WTC11 (cell line): ENCODE measurements at regions not wholly inside any gene's neighbourhood (a gene's known extent, or its start where the extent isn't known, plus 50 kb on each side); places are given as distances from the start of the nearest gene placed in this dataset.

Experiments used
- ATAC-seq: fragments of 200-7000 bp; cut with Tn5 transposase; 2 replicates; pipeline ENCODE4 v1.10.0; 2021; ENCODE audit warnings: mild to moderate bottlenecking, moderate library complexity
- CTCF ChIA-PET: fragments of 300-600 bp; sonication (Branson Sonifier 250); formaldehyde crosslinking; loops from one replicate; lab custom pipeline; 2021; ENCODE audit warnings: antibody characterized with exemption; lab: Charles Lee
- POLR2A ChIA-PET: fragments of 350-600 bp; sonication (Branson Sonifier 250); formaldehyde crosslinking; loops from one replicate; lab custom pipeline; 2021; ENCODE audit warnings: antibody characterized with exemption; lab: Charles Lee
- DNase-seq: peaks from one replicate; pipeline ENCODE4 v3.0.0; 2021; ENCODE audit warnings: low spot score
- H3K27ac Mint-ChIP-seq: 2 replicates; pipeline ENCODE4 v1.8.0; 2021; ENCODE audit warnings: mixed read lengths
- H3K27me3 Mint-ChIP-seq: 2 replicates; pipeline ENCODE4 v1.8.0; 2021; ENCODE audit warnings: low read depth, mild to moderate bottlenecking, moderate library complexity, mixed read lengths
- H3K36me3 Mint-ChIP-seq: 2 replicates; pipeline ENCODE4 v1.8.0; 2021; ENCODE audit warnings: mixed read lengths
- H3K4me1 Mint-ChIP-seq: 2 replicates; pipeline ENCODE4 v1.8.0; 2022; ENCODE audit warnings: mixed read lengths
- H3K4me3 Mint-ChIP-seq: 2 replicates; pipeline ENCODE4 v1.8.0; 2021; ENCODE audit warnings: mild to moderate bottlenecking, moderate library complexity, mixed read lengths
- H3K9me3 Mint-ChIP-seq: 2 replicates; pipeline ENCODE4 v1.8.0; 2021; ENCODE audit warnings: mixed read lengths
- ARID4B ChIP-seq: sonication (generic); formaldehyde crosslinking; IDR thresholded peaks from 2 replicates; pipeline ENCODE4 v1.8.0; 2023; ENCODE audit warnings: missing genetic modification reagents, mild to moderate bottlenecking, borderline replicate concordance
- ATF6 ChIP-seq: sonication (generic); formaldehyde crosslinking; IDR thresholded peaks from 2 replicates; pipeline ENCODE4 v1.8.1; 2023; ENCODE audit warnings: mild to moderate bottlenecking, missing genetic modification reagents
- GTF2I ChIP-seq: fragments of 250-450 bp; sonication (Bioruptor Pico); conservative IDR thresholded peaks from 2 replicates; pipeline ENCODE4 v1.4.0; 2021; ENCODE audit warnings: mild to moderate bottlenecking
- NFATC4 ChIP-seq: fragments of 250-450 bp; sonication (Bioruptor Pico); IDR thresholded peaks from 2 replicates; pipeline ENCODE4 v1.9.0; 2021; ENCODE audit warnings: mild to moderate bottlenecking
- NR2C2 ChIP-seq: sonication (generic); formaldehyde crosslinking; IDR thresholded peaks from 2 replicates; pipeline ENCODE4 v1.8.0; 2022; ENCODE audit warnings: mild to moderate bottlenecking, missing genetic modification reagents
- OVOL2 ChIP-seq: fragments of 250-450 bp; sonication (Bioruptor Pico); IDR thresholded peaks from 2 replicates; pipeline ENCODE4 v1.9.0; 2021; ENCODE audit warnings: mild to moderate bottlenecking, borderline replicate concordance
- TCF7 ChIP-seq: sonication (generic); formaldehyde crosslinking; IDR thresholded peaks from 2 replicates; pipeline ENCODE4 v1.8.0; 2022; ENCODE audit warnings: mild to moderate bottlenecking, low read depth, missing genetic modification reagents, moderate library complexity
- USF2 ChIP-seq: sonication (generic); formaldehyde crosslinking; IDR thresholded peaks from 2 replicates; pipeline ENCODE4 v1.8.1; 2023; ENCODE audit warnings: mild to moderate bottlenecking, missing genetic modification reagents, moderate library complexity
- ZBTB43 ChIP-seq: sonication (generic); formaldehyde crosslinking; IDR thresholded peaks from 2 replicates; pipeline ENCODE4 v1.8.1; 2023; ENCODE audit warnings: mild to moderate bottlenecking, missing genetic modification reagents
- ZNF121 ChIP-seq: sonication (generic); formaldehyde crosslinking; IDR thresholded peaks from 2 replicates; pipeline ENCODE4 v1.8.0; 2023; ENCODE audit warnings: missing genetic modification reagents
- ZNF512 ChIP-seq: sonication (generic); formaldehyde crosslinking; IDR thresholded peaks from 2 replicates; pipeline ENCODE4 v1.8.1; 2022; ENCODE audit warnings: missing genetic modification reagents, borderline replicate concordance

GRCh38 chr6:167680605-167681149 lies 146.0 kb upstream of the AFDN start:
- CTCF ChIA-PET = no interaction called here

More at GRCh38 chr6:167680605-167681149, 146.0 kb upstream of the AFDN start:
- no peak for TF ChIP-seq ATF6 (CRISPR knock-in tag)
- no peak for TF ChIP-seq ZNF121 (CRISPR knock-in tag)
- TF ChIP-seq GTF2I = no peak
- TF ChIP-seq OVOL2 = no peak
- TF ChIP-seq NFATC4 (CRISPR knock-in tag) = no peak
- no peak for TF ChIP-seq USF2 (CRISPR knock-in tag)
- TF ChIP-seq ZBTB43 (CRISPR knock-in tag) = no peak
- no peak for TF ChIP-seq NR2C2 (CRISPR knock-in tag)
- TF ChIP-seq ARID4B = no peak
- no peak for TF ChIP-seq ZNF512 (CRISPR knock-in tag)
- TF ChIP-seq TCF7 (CRISPR knock-in tag) = no peak
- DNase-seq = no peak
- H3K4me1 Mint-ChIP-seq = peaks cover 56% of the 10 kb centered on the region
- 0 out of 2 replicates have a peak, but pooled peaks cover 3% of the 10 kb centered on the region for H3K9me3 Mint-ChIP-seq
- ATAC-seq = no peak
- no peaks in the 10 kb centered on the region for H3K36me3 Mint-ChIP-seq
- POLR2A ChIA-PET = interaction anchor here (2.0 kb wide), 1 partner anchor 18 kb away, joined by 4 read pairs; no protein-coding TSS in a partner anchor
- H3K27me3 Mint-ChIP-seq = peaks cover 24% of the 10 kb centered on the region
- no peak overlapping the region for H3K4me3 Mint-ChIP-seq
- no peak overlapping the region for H3K27ac Mint-ChIP-seq
